ENCODE measurements at regions not wholly inside any gene's neighbourhood (a gene's known extent, or its start where the extent isn't known, plus 50 kb on each side); places are given as distances from the start of the nearest gene placed in this dataset.
A peak's percentile ranks its signal among the peaks of the same experiment; 100 is the strongest.
"Not testable (repeated sequence)": the region's sequence is repeated elsewhere in the genome, so short reads cannot be mapped to it uniquely, and the experiment has no call there.

GRCh38 chr12:131632652-131633023, 78.3 kb upstream of the SFSWAP start:
- not testable (repeated sequence) for DNase-seq (ENCODE audit: low spot score)

- not testable (repeated sequence) for DNase-seq (ENCODE audit: low spot score)
These were observed 77.3 kb upstream of the SFSWAP start for GRCh38 chr12:131633610-131634009.

DNA sequence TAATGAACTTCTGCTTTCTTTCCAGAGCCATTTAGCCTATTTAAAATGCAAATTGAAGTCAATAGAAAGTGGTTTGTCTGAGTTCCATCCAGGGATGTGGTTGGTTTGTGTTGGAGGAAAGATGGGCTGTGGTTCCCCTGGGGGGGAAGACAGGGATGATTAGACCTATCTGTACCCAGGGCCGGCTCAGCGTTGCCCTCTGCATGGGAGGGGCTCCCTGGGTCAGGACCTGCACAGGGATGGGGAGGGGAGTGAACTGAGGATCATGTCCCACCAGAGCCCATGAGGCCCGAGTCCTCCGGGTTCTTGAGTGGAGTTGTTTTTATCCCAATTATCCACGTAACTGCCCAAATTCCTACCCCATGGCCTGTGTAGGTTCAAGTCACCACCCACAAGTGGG, 76.9 kb upstream of the SFSWAP start:
- DNase-seq (ENCODE audit: low spot score), result no peak

DNA sequence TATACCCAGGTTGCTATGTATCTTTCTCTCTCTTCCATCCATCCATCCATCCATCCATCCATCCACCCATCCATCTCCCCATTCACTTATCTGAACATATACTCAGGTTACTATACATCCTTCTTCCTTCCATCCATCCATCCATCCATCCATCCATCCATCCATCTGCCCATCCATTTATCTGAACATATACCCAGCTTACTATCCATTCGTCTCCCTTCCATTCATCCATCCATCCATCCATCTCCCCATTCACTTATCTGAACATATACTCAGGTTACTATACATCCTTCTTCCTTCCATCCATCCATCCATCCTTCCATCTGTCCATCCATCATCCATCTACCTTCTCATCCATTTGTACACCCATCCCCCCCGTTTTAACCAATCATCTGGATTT, 75.9 kb upstream of the SFSWAP start:
- DNase-seq (ENCODE audit: low spot score), result not testable (repeated sequence)

DNA sequence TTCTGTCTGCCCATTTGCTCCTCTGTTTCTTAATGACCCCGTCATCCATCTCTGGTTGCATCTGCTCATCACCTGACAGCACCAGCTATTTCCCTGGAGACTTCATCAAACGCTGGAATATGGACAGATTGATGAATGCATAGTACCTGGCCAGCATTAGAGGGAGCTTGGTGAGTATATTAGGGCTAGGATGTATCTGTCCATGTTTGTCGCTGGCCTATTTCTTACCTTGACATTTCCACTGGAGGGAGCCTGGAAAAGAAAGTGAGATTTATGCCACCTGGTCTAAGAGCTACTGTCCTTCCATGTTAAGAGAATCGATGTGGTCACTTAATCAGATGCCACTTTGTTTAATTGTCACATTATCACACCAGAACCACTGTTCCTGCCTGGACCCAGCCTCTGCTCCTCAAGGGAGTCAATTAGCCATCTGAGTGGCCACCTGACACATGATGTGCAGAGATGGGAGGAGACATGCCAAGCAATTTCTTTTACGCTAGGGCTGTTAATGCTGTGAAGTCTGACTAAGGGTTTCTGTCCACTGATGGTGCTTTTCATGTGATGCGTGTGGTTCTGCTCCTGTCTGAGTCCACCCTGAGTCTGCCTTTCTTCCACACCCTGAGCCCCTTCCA, 75.3 kb upstream of the SFSWAP start:
- DNase-seq (ENCODE audit: low spot score), result no peak

GRCh38 chr12:131636266-131636665, 74.6 kb upstream of the SFSWAP start:
- no peak for DNase-seq (ENCODE audit: low spot score)

DNA sequence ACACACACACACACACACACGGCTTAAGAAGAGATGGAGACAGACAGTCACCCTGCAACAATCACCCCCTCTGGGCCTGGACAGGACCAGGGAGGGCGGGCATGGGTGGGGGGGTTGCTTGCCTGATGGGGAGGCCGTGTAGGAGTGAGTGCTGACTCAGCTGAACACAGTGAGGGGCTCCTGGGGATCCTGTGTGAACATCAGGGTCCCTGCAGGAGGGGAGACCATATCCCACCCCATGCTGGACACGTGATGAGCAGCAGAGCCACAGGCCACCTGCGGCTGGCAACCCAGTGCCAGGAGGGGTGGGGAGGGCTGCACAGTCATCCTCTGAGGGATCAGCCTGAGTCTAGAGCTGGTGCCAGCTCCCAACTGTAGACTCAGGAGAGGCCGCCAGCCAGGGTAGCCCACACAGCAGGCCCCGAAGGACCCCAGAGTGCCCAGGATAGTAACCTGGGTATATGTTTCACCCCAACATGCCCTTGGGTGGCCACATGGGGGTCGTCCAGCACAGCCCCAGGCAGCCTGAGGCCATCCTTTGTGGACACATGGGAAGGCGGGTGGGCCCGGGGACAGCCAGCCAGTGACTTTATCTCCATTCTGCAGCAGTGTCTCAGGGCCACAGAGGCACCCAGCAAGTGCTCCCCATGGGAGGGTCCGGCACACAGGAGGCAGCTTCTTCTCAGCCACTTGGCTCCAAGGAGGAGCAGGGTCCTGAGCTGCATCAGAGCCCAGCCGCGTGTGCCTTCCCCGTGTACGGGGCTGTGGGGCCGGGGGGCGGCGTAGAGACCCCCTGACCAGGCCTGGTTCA, 73.7 kb upstream of the SFSWAP start:
- DNase-seq (ENCODE audit: low spot score), result no peak

DNA sequence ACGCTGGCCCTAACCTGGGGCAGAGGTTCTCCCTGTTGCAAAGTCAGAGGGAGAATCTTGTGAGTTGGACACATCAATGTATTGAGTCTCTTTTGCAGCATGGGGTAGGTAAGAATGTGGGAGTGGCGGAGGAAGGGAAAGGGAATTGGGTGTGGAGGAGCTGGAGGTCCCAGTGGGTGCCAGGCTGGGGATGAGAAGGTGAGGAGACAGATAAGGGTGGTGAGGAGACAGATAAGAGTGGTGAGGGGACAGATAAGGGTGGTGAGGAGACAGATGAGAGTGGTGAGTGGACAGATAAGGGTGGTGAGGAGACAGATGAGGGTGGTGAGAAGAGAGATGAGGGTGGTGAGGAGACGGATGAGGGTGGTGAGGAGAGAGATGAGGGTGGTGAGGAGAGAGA, 72.9 kb upstream of the SFSWAP start:
- DNase-seq (ENCODE audit: low spot score), result no peak

DNA sequence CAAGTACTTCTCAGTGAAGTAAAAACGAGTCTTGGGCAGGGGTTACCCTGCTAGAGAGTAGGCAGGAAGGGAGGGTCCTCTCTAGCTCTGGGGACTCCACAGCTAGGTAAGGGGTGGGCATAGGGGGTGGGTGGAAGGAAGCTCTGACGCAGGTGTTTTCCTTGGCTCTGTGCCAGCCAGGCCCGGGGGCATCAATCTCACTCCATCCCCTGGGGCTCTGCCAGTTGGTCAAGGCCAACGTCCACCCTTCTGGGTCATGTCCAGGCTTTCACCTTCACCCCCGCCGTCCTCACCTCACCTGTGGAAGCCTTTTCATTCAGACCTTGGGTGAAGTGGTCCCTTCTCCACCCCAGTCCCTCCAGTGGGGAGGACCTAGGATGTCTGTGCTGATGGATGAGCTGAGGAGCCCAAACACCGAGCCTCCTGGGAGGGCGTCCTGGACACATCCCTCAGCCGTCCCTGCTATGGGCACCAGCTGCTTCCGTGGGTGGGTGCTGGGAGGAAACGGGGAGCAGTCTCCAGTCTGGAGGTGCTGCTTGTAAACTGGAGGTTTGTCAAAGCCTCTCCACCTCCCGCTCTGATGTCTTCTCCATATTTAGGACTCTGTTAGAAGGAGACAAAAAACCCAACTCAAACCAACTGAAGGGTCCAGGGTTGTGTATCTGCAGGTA, 71.5 kb upstream of the SFSWAP start:
- DNase-seq (ENCODE audit: low spot score), result no peak

DNA sequence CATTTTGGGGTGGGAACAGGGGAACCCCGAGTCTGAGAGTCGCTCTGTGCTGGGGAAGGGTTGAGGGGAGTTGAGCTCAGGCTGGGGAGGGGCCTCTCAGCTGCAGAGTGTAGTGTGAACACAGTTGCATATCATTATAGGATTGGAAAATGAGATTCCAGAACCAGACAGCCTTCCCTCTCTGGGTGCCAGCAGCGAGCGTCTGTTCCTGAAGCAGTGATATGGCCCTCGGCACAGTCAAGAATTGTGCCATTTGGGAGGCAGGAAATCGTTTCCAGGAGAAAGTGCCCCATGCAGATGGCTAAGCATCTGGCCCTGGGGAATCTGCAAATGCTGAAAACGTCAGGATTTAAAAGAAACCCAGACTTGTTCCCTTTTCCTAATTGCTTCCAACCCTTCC, 70.4 kb upstream of the SFSWAP start:
- DNase-seq (ENCODE audit: low spot score), result no peak

DNA sequence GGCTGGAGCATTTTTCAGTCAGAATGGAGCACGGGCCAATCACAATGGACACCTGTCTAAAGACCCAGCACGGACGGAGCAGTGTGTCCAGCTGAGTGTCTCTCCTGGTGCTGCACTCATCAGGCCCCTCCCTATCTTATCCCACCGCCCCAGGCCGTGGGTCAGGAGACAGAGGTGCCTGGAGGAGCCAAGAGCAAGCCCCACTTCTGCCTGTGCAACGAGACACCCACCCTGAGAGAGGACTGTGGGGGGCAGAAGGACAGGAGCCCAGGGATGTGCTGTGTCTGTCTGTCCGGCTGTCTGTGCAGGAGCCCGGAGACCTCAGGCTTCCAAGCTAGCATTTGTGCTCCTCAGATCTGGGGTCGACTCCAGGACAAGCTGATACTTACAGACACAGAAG, 69.6 kb upstream of the SFSWAP start:
- no peak for DNase-seq (ENCODE audit: low spot score)

DNA sequence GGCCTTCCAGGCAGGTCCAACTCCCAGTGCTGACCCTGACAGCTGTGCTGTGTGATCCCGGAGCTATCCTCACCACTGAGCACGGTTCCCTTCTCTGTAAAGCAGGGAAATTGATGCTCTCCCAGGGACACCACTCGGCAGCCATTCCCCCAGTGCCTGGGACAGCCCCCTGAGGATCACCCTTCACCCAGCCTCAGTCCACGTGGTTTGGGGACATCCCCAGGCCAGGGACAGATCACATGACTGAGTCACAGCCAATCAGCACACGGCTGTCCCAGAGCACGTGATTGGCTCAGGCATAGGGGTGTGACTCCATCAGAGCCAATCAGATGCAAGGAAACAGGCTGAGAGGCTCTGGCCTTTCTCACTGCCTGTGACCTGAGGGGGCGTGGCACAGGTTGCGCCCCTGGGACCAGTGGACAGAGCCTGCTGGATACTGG, 68.8 kb upstream of the SFSWAP start:
- peak; percentile 18 for DNase-seq (ENCODE audit: low spot score)

DNA sequence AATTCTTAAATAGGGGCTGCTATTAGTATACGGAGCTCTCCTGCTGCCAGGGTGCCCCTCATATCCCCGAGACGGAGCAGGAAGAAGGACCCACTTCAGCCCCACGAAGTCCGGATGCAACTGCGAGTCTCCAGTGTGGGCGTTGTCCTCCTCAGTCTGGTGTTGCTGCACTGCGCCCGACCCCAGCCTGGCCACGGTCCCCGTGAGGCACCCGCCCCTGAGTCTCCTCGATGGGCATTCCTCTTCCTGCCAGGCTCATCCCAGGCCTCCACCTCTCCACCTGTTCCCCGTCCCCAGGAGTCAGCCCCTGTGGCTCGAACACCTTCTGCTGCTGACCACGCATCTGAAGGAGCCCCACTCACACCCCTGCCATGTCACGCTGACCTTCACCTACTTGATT, 68.1 kb upstream of the SFSWAP start:
- no peak for DNase-seq (ENCODE audit: low spot score)

- no peak for DNase-seq (ENCODE audit: low spot score)
These were observed 67.0 kb upstream of the SFSWAP start for GRCh38 chr12:131643631-131644452.

GRCh38 chr12:131644481-131644880, 66.4 kb upstream of the SFSWAP start:
- no peak for DNase-seq (ENCODE audit: low spot score)

- DNase-seq (ENCODE audit: low spot score), result not testable (repeated sequence)
These were observed 66.0 kb upstream of the SFSWAP start for GRCh38 chr12:131644917-131645316.

- not testable (repeated sequence) for DNase-seq (ENCODE audit: low spot score)
These were observed 65.3 kb upstream of the SFSWAP start for GRCh38 chr12:131645557-131645956.

DNA sequence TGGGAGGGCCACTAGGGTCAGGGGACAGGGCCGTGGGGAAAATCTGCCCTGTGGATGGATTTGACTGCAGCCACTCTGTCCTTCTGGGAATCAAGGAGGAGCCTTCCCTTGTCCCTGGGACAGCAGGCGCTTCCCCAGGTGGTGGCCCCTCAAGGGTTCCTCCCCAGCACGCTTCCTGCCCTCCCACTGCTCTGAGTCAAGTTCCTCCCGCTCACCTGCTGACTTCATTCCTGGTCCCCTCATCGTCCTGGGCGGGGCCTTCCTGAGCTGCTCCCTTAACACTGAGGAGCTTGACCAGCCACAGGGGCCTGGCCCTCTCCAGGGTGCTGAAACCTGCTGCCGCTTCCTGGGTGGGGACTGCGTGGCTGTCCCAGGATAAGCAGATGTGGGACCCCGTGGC, 64.4 kb upstream of the SFSWAP start:
- DNase-seq (ENCODE audit: low spot score), result not testable (repeated sequence)

GRCh38 chr12:131647667-131648066, 63.2 kb upstream of the SFSWAP start:
- no peak for DNase-seq (ENCODE audit: low spot score)

- not testable (repeated sequence) for DNase-seq (ENCODE audit: low spot score)
These were observed 55.3 kb upstream of the SFSWAP start for GRCh38 chr12:131655469-131656174.

- DNase-seq (ENCODE audit: low spot score), result not testable (repeated sequence)
These were observed 54.1 kb upstream of the SFSWAP start for GRCh38 chr12:131656796-131657195.

DNA sequence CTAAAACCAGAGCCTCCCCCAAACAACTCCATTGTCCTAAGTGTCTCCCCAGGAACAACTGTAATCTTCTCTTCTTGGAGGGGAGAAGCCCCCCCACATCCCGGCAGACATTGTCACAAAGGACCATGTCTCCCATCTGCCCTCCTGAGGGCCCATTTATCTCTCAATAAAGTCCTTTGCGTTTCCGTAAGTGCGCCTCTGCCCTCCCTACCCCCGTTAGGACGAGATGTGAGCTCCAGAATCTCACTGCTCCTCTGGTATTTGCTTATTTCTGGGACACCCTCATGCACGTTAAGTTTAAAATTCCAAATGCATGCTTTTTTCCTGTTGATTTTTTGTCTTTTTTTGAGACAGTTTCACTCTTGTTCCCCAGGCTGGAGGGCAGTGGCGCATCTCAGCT, 52.3 kb upstream of the SFSWAP start:
- not testable (repeated sequence) for DNase-seq (ENCODE audit: low spot score)

Measured in AG20443 (cell line).